ENCODE measurements at regions not wholly inside any gene's neighbourhood (a gene's known extent, or its start where the extent isn't known, plus 50 kb on each side); places are given as distances from the start of the nearest gene placed in this dataset.
"Not testable (repeated sequence)": the region's sequence is repeated elsewhere in the genome, so short reads cannot be mapped to it uniquely, and the experiment has no call there.

GRCh38 chr22:48068323-48068885, 1306.0 kb downstream of the TBC1D22A start:
- Histone ChIP-seq H3K9me3 (ENCODE audit: control insufficient read depth in 1 of 2, low read length in 2 of 2) (no peaks in the 10 kb centered on the region), H3K4me1 (ENCODE audit: control insufficient read depth in 1 of 2, insufficient read depth in 2 of 2, low read length in 2 of 2) (no peaks in the 10 kb centered on the region), H3K36me3 (ENCODE audit: control insufficient read depth in 1 of 2, insufficient read depth in 2 of 2, low read length in 2 of 2) (no peaks in the 10 kb centered on the region), H3K27ac (ENCODE audit: low read depth, low read length) (no peak overlapping the region), H3K9ac (ENCODE audit: low read depth in 1 of 2, low read length in 2 of 2) (no peak overlapping the region), H3K27me3 (ENCODE audit: control insufficient read depth in 1 of 2, insufficient read depth in 2 of 2, low read length in 2 of 2) (no peaks in the 10 kb centered on the region), H3K4me3 (ENCODE audit: low read depth in 1 of 2, low read length in 2 of 2) (no peak overlapping the region)

GRCh38 chr22:48065892-48066291, 1303.4 kb downstream of the TBC1D22A start:
- H3K9ac ChIP-seq (ENCODE audit: low read depth in 1 of 2, low read length in 2 of 2), result no peak overlapping the region
- H3K27me3 ChIP-seq (ENCODE audit: control insufficient read depth in 1 of 2, insufficient read depth in 2 of 2, low read length in 2 of 2), result no peaks in the 10 kb centered on the region
- no peaks in the 10 kb centered on the region for H3K4me1 ChIP-seq (ENCODE audit: control insufficient read depth in 1 of 2, insufficient read depth in 2 of 2, low read length in 2 of 2)
- no peak overlapping the region for H3K4me3 ChIP-seq (ENCODE audit: low read depth in 1 of 2, low read length in 2 of 2)
- no peaks in the 10 kb centered on the region for H3K36me3 ChIP-seq (ENCODE audit: control insufficient read depth in 1 of 2, insufficient read depth in 2 of 2, low read length in 2 of 2)
- no peak overlapping the region for H3K27ac ChIP-seq (ENCODE audit: low read depth, low read length)
- H3K9me3 ChIP-seq (ENCODE audit: control insufficient read depth in 1 of 2, low read length in 2 of 2), result no peaks in the 10 kb centered on the region

- no peaks in the 10 kb centered on the region for H3K27me3 ChIP-seq (ENCODE audit: control insufficient read depth in 1 of 2, insufficient read depth in 2 of 2, low read length in 2 of 2)
- H3K4me3 ChIP-seq (ENCODE audit: low read depth in 1 of 2, low read length in 2 of 2), result no peak overlapping the region
- no peak overlapping the region for H3K9ac ChIP-seq (ENCODE audit: low read depth in 1 of 2, low read length in 2 of 2)
- H3K4me1 ChIP-seq (ENCODE audit: control insufficient read depth in 1 of 2, insufficient read depth in 2 of 2, low read length in 2 of 2), result no peaks in the 10 kb centered on the region
- H3K9me3 ChIP-seq (ENCODE audit: control insufficient read depth in 1 of 2, low read length in 2 of 2), result no peaks in the 10 kb centered on the region
- H3K27ac ChIP-seq (ENCODE audit: low read depth, low read length), result no peak overlapping the region
- no peaks in the 10 kb centered on the region for H3K36me3 ChIP-seq (ENCODE audit: control insufficient read depth in 1 of 2, insufficient read depth in 2 of 2, low read length in 2 of 2)
Measured at GRCh38 chr22:48061726-48062125, 1299.3 kb downstream of the TBC1D22A start.

GRCh38 chr22:48060266-48060665, 1297.8 kb downstream of the TBC1D22A start:
- Histone ChIP-seq H3K27me3 (ENCODE audit: control insufficient read depth in 1 of 2, insufficient read depth in 2 of 2, low read length in 2 of 2) (no peaks in the 10 kb centered on the region), H3K4me3 (ENCODE audit: low read depth in 1 of 2, low read length in 2 of 2) (no peak overlapping the region), H3K9ac (ENCODE audit: low read depth in 1 of 2, low read length in 2 of 2) (no peak overlapping the region), H3K9me3 (ENCODE audit: control insufficient read depth in 1 of 2, low read length in 2 of 2) (no peaks in the 10 kb centered on the region), H3K4me1 (ENCODE audit: control insufficient read depth in 1 of 2, insufficient read depth in 2 of 2, low read length in 2 of 2) (no peaks in the 10 kb centered on the region), H3K36me3 (ENCODE audit: control insufficient read depth in 1 of 2, insufficient read depth in 2 of 2, low read length in 2 of 2) (no peaks in the 10 kb centered on the region), H3K27ac (ENCODE audit: low read depth, low read length) (no peak overlapping the region)

GRCh38 chr22:48059521-48059920, 1297.1 kb downstream of the TBC1D22A start:
- H3K9ac ChIP-seq (ENCODE audit: low read depth in 1 of 2, low read length in 2 of 2); H3K27me3 ChIP-seq (ENCODE audit: control insufficient read depth in 1 of 2, insufficient read depth in 2 of 2, low read length in 2 of 2); H3K4me3 ChIP-seq (ENCODE audit: low read depth in 1 of 2, low read length in 2 of 2); H3K9me3 ChIP-seq (ENCODE audit: control insufficient read depth in 1 of 2, low read length in 2 of 2); H3K27ac ChIP-seq (ENCODE audit: low read depth, low read length); H3K36me3 ChIP-seq (ENCODE audit: control insufficient read depth in 1 of 2, insufficient read depth in 2 of 2, low read length in 2 of 2); H3K4me1 ChIP-seq (ENCODE audit: control insufficient read depth in 1 of 2, insufficient read depth in 2 of 2, low read length in 2 of 2): not testable (repeated sequence)

GRCh38 chr22:48057116-48057835, 1294.8 kb downstream of the TBC1D22A start:
- H3K9ac ChIP-seq (ENCODE audit: low read depth in 1 of 2, low read length in 2 of 2), result no peak overlapping the region
- H3K36me3 ChIP-seq (ENCODE audit: control insufficient read depth in 1 of 2, insufficient read depth in 2 of 2, low read length in 2 of 2), result no peaks in the 10 kb centered on the region
- H3K27me3 ChIP-seq (ENCODE audit: control insufficient read depth in 1 of 2, insufficient read depth in 2 of 2, low read length in 2 of 2), result no peaks in the 10 kb centered on the region
- H3K27ac ChIP-seq (ENCODE audit: low read depth, low read length), result no peak overlapping the region
- H3K9me3 ChIP-seq (ENCODE audit: control insufficient read depth in 1 of 2, low read length in 2 of 2), result no peaks in the 10 kb centered on the region
- no peak overlapping the region for H3K4me3 ChIP-seq (ENCODE audit: low read depth in 1 of 2, low read length in 2 of 2)
- no peaks in the 10 kb centered on the region for H3K4me1 ChIP-seq (ENCODE audit: control insufficient read depth in 1 of 2, insufficient read depth in 2 of 2, low read length in 2 of 2)

- H3K4me1 ChIP-seq (ENCODE audit: control insufficient read depth in 1 of 2, insufficient read depth in 2 of 2, low read length in 2 of 2), result no peaks in the 10 kb centered on the region
- H3K9me3 ChIP-seq (ENCODE audit: control insufficient read depth in 1 of 2, low read length in 2 of 2), result no peaks in the 10 kb centered on the region
- no peak overlapping the region for H3K27ac ChIP-seq (ENCODE audit: low read depth, low read length)
- no peak overlapping the region for H3K4me3 ChIP-seq (ENCODE audit: low read depth in 1 of 2, low read length in 2 of 2)
- no peaks in the 10 kb centered on the region for H3K36me3 ChIP-seq (ENCODE audit: control insufficient read depth in 1 of 2, insufficient read depth in 2 of 2, low read length in 2 of 2)
- H3K27me3 ChIP-seq (ENCODE audit: control insufficient read depth in 1 of 2, insufficient read depth in 2 of 2, low read length in 2 of 2), result no peaks in the 10 kb centered on the region
- H3K9ac ChIP-seq (ENCODE audit: low read depth in 1 of 2, low read length in 2 of 2), result no peak overlapping the region
Measured at GRCh38 chr22:48055827-48056226, 1293.4 kb downstream of the TBC1D22A start.

- Histone ChIP-seq H3K4me3 (ENCODE audit: low read depth in 1 of 2, low read length in 2 of 2) (no peak overlapping the region), H3K27ac (ENCODE audit: low read depth, low read length) (no peak overlapping the region), H3K4me1 (ENCODE audit: control insufficient read depth in 1 of 2, insufficient read depth in 2 of 2, low read length in 2 of 2) (no peaks in the 10 kb centered on the region), H3K36me3 (ENCODE audit: control insufficient read depth in 1 of 2, insufficient read depth in 2 of 2, low read length in 2 of 2) (no peaks in the 10 kb centered on the region), H3K27me3 (ENCODE audit: control insufficient read depth in 1 of 2, insufficient read depth in 2 of 2, low read length in 2 of 2) (no peaks in the 10 kb centered on the region), H3K9ac (ENCODE audit: low read depth in 1 of 2, low read length in 2 of 2) (no peak overlapping the region), H3K9me3 (ENCODE audit: control insufficient read depth in 1 of 2, low read length in 2 of 2) (no peaks in the 10 kb centered on the region)
Measured at GRCh38 chr22:48055185-48055584, 1292.7 kb downstream of the TBC1D22A start.

- H3K4me3 ChIP-seq (ENCODE audit: low read depth in 1 of 2, low read length in 2 of 2), result no peak overlapping the region
- H3K27ac ChIP-seq (ENCODE audit: low read depth, low read length), result no peak overlapping the region
- H3K9me3 ChIP-seq (ENCODE audit: control insufficient read depth in 1 of 2, low read length in 2 of 2), result no peaks in the 10 kb centered on the region
- H3K4me1 ChIP-seq (ENCODE audit: control insufficient read depth in 1 of 2, insufficient read depth in 2 of 2, low read length in 2 of 2), result no peaks in the 10 kb centered on the region
- H3K27me3 ChIP-seq (ENCODE audit: control insufficient read depth in 1 of 2, insufficient read depth in 2 of 2, low read length in 2 of 2), result no peaks in the 10 kb centered on the region
- H3K36me3 ChIP-seq (ENCODE audit: control insufficient read depth in 1 of 2, insufficient read depth in 2 of 2, low read length in 2 of 2), result no peaks in the 10 kb centered on the region
- H3K9ac ChIP-seq (ENCODE audit: low read depth in 1 of 2, low read length in 2 of 2), result no peak overlapping the region
Measured at GRCh38 chr22:48054596-48054995, 1292.1 kb downstream of the TBC1D22A start.

- Histone ChIP-seq H3K4me3 (ENCODE audit: low read depth in 1 of 2, low read length in 2 of 2) (no peak overlapping the region), H3K9me3 (ENCODE audit: control insufficient read depth in 1 of 2, low read length in 2 of 2) (no peaks in the 10 kb centered on the region), H3K36me3 (ENCODE audit: control insufficient read depth in 1 of 2, insufficient read depth in 2 of 2, low read length in 2 of 2) (no peaks in the 10 kb centered on the region), H3K4me1 (ENCODE audit: control insufficient read depth in 1 of 2, insufficient read depth in 2 of 2, low read length in 2 of 2) (no peaks in the 10 kb centered on the region), H3K9ac (ENCODE audit: low read depth in 1 of 2, low read length in 2 of 2) (no peak overlapping the region), H3K27me3 (ENCODE audit: control insufficient read depth in 1 of 2, insufficient read depth in 2 of 2, low read length in 2 of 2) (no peaks in the 10 kb centered on the region), H3K27ac (ENCODE audit: low read depth, low read length) (no peak overlapping the region)
Measured at GRCh38 chr22:48053973-48054372, 1291.5 kb downstream of the TBC1D22A start.

Measured in duodenal mucosa (tissue), 2 donors.